ENCODE measurements at regions not wholly inside any gene's neighbourhood (a gene's known extent, or its start where the extent isn't known, plus 50 kb on each side); places are given as distances from the start of the nearest gene placed in this dataset.

DNA sequence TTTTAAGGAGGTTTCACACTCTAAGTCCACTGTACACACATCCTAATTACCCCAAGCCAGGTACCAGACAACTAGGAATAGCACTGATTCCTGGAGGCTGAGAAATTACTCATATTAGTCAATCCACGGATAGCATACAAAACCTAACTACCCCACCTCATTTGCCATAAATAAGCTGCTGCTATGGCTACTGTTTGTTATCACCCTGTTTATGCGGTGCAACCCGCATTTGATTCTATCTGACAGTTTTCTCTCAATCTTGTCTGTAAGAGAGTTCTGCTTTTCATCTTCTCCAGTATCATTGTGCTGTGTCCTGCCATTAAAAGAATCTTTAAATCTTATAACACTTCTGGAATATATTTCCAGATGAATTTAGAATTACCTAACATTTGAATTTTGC lies 1496.5 kb downstream of the PLA2G4A start:
- intact Hi-C loops (cut with DNase I), result no loop called here
- no peak for DNase-seq (ENCODE audit: missing footprints)
- ATAC-seq, result no peak

DNA sequence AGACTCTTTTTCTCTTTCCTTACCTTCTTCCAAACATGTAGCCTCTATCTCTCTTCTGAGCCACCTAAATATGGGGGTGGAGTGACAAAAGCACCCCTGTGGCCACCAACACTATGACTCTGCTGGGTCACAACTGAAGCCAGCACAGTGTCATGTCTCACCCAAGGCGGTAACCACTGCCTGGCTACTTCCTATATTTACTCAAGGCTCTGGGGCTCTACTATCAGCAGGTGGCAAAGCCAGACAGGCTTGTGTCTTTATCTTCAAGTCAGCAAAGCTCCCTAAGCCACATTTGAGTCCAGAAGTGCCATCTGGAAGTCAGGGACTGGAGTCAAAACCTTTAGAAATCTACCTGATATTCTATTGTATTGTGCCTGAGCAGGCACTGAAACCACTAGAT lies 1515.2 kb downstream of the PLA2G4A start:
- DNase-seq (ENCODE audit: missing footprints), result no peak
- no peak for ATAC-seq
- intact Hi-C loops (cut with DNase I), result no loop called here

DNA sequence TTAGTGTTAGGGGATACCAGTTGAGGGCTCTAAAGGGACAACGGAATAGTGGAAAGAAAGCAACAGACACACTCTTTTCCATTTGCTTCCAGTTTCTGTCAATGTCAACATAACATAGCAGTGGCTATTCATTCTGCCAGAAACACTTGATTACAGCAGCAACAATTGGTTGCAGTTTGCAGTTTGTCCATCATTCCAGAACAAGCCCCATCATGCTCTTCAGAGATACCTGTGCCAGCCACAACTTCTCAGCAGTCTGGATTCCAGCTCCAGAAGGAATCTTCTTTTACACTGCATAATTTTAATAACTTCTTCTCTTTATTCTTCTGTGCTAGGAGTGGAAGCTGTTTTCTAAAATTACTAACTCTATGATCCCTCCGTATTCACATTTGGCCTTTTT lies 1521.4 kb downstream of the PLA2G4A start:
- intact Hi-C loops (cut with DNase I), result no loop called here
- DNase-seq (ENCODE audit: missing footprints), result no peak
- no peak for ATAC-seq

DNA sequence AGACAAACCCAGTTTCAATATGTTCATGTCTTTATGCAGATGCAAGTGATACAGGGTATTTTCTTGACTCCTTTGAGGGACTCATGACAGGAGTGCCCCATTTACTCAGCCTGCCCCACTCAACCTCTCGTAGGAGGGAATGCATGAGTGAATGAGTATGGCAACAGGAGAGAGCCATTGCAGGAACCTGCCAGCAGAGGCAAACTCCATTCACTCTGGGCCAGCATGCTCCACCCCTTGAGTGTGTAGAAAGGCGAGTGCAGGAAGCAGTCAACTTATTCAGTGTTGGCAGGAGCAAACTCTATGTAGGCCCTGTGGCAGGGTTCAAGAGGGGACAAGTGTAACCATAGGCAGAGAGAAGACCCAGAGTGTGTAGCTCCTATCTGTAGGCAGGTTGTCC lies 1526.3 kb downstream of the PLA2G4A start:
- no peak for ATAC-seq
- DNase-seq (ENCODE audit: missing footprints), result no peak
- intact Hi-C loops (cut with DNase I), result no loop called here

DNA sequence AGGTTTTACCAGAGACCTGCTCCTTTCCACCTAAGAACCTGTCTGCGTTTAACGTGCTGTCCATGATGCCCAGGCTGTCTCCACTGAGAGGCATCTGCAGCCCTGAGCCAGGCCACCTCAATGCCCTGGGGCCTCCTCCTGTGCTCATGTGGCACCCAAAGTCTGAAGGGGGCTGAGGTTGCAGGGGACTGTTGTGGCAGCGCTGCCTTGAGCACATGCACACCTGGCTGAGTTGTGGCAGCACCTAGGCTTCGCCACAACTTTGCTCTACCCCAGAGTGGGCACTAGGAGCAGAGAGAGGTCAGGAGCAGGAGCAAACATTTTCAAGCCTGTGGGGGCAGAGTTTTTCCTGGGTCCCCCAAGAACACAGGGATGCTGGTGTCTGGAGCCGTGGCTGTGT lies 1527.1 kb downstream of the PLA2G4A start:
- intact Hi-C loops (cut with DNase I), result no loop called here
- ATAC-seq (no peak), DNase-seq (ENCODE audit: missing footprints) (no peak)

DNA sequence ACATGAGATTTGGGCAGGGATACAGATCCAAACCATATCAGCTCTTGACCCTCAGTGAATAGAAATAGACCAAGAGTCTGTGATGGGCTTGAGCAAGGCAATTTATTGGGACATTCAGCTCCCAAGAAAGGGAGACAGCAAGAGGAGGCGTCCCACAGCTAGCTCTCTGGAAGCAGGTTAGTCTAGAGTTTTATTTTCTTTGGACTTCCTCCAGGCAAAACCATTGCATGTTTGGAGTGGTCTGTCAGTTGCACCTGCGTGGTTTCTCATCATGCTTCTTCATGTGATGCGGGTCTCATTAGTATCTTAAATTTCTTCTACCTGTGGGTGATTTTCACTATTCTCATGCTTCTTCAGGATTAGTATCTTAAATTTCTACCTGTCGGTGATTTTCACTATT lies 1530.6 kb downstream of the PLA2G4A start:
- no peak for DNase-seq (ENCODE audit: missing footprints)
- intact Hi-C loops (cut with DNase I), result no loop called here
- ATAC-seq, result no peak

DNA sequence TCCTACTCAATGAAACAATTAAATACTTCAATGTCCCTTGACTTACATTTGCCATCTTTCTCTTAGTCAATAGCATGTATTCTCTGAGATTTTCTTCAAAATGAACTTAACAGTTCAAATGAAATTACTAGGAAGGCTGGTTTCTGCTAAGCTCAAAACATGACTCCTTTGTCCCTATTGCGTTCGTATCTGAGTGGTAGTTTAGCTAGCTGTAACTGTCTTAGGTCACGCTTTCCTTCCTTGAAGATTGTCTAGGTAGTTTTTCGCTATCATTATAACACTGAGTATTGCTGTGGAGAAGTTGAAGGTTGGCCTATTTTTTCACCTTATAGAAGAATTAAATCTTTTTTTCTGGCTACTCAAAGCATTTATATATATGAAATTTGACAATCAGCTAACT lies 1535.2 kb downstream of the PLA2G4A start:
- intact Hi-C loops (cut with DNase I), result no loop called here
- ATAC-seq (no peak), DNase-seq (ENCODE audit: missing footprints) (no peak)

DNA sequence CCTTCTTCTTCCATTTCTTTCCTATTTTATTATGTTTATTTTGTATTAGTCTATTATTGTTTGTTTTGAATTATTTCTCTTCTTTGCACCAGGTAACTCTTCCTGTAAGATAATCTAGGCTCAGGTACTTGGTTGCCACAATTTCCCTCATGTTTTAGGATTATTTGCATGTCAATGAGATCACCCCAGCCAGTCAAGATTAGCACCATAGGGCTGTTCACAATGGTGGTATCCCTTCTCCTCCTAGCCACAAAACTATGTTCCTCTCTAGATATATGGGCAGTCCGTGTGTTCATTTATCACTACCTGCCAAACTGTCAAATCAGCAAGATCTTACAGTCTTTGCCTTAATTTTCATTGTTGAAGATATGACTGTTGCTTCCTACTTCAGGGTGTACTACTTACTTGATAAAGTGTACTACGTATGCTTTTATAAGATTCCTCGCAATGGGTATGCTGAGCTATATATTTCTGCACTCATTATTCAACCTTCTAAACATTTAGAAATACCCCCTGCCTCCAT lies 1536.2 kb downstream of the PLA2G4A start:
- no peak for ATAC-seq
- intact Hi-C loops (cut with DNase I), result no loop called here
- DNase-seq (ENCODE audit: missing footprints), result no peak

DNA sequence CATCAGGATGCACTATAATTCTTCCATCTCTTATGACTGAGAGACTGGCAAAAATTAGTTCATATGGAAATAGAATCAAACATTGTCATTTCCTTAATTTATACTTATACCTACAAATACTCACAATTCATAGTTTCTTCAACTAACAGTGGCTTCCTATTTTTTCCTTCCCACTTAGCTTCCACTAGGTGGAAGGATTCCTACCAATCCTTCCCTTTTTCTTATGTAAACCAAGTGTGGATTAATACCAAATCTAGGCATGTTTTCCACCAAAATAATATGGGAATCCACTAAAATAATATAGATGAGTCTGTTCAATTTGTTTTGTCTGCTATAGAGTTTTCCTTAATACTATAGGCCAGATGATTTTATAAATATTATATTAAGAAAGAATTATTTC lies 1537.1 kb downstream of the PLA2G4A start:
- intact Hi-C loops (cut with DNase I), result no loop called here
- DNase-seq (ENCODE audit: missing footprints) (no peak), ATAC-seq (no peak)

DNA sequence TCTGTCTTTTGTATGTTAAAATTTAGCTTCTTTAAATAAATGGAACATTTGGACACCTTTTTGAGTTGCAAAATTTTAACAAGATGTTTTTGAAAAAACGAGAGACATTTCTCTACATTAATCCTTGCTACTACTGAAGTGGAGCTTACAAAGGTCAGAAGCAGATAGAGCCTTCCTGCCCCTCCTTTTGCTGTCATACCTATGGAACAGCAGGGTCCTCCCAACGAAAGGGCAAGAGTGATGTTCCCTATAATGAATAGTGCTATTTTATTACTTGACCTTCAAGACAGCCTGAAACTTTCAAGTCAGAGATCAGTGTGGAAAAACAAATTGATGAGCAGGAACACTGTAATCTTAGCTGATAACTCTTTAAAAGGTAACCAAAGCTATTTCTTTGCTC lies 1538.9 kb downstream of the PLA2G4A start:
- DNase-seq (ENCODE audit: missing footprints) (no peak), ATAC-seq (no peak)
- intact Hi-C loops (cut with DNase I), result no loop called here

DNA sequence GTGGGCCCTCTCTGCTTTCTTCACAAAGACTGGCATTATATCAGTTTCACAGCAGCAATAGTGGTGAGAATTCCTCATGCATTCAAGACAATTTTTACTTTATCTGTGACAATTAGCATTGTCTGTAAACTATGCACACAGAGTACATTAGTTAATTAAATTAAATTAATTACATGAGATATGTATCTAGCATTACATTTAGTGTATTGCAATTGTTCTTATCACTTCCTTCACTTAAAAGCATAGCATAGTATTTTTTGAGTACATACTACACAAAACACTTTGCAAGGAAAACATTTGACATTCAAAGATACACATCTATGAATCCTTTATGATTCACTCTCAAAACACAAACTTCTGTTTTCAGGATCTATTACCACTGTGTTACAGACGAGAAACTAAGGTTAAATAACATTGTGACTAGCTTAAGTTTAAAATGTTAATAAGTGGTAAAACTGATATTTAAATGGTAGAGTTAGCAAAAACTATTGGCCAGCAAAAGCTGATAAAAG lies 1542.6 kb downstream of the PLA2G4A start:
- no peak for DNase-seq (ENCODE audit: missing footprints)
- intact Hi-C loops (cut with DNase I), result no loop called here
- no peak for ATAC-seq

DNA sequence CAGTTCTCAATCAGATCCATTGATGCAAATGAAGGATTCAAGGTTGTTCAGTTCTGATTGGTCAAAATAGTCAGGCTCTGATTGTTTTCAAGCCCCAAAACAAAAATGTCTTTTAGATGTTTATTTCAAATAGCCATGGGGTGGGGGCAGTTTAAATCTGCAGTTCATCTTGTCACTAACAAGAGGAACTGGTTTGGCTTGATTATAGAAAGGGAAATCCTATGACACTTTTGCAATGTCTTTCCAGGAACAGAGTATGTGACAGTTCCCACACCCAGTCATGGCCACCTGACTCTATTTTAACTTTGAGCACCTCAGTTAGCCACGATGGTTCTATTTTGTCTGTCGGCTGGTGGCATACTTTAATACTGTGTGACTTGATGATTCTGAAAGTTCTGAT lies 1544.1 kb downstream of the PLA2G4A start:
- intact Hi-C loops (cut with DNase I), result no loop called here
- DNase-seq (ENCODE audit: missing footprints) (no peak), ATAC-seq (no peak)

DNA sequence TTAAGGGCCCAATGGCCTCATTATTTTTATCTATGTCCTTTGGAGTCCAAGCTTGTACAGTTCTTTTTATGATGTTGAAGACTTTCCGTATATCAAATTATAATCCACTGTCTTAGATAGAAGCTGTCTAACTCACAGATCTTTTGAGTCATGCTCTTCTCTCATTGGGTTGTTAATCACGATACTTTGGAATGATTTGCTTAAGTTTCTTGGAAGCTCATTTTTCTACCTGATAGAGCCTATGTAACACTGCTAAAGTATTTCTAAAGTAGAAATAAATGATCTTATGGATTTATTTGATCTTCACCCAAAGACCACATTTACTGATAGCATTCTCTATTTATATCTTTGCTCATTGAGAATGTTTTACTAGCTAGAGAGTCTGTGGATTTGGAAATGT lies 1554.1 kb downstream of the PLA2G4A start:
- ATAC-seq (no peak), DNase-seq (ENCODE audit: missing footprints) (no peak)
- intact Hi-C loops (cut with DNase I), result no loop called here

DNA sequence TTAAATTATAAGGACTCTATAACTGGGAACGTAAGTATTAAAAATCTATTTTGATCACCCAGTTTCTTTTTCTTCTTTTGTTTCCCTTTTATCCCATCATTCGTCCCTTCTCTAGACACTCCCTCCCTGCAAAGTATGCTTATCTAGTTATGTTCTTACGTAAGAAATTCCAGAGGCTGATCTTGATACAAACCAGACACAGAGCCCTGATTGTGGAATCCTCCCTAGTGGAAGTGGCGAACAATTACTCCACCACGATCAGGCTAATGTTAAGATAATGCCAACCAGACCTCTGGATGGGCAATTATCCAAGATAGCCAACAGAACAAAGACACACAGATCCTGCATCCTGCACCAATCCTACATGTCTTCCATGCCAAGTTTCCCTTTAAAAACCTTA lies 1557.4 kb downstream of the PLA2G4A start:
- intact Hi-C loops (cut with DNase I), result no loop called here
- DNase-seq (ENCODE audit: missing footprints), result no peak
- no peak for ATAC-seq

DNA sequence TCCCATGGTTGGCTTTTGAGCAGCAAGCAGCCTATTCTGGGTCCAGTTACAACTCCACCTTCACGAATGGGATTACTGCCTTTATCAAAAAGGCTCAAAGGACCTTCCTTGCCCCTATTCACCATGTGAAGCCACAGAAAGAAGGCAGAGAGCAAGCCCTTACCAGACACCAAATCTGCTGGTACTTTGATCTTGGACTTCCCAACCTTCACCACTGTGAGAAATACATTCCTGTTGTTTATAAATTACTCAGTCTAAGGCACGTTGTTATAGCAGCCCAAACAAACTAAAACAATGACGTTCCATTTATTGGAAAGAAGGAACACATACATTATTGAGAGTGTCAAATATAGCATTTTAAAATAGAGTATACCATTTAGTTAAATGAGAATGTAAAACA lies 1557.9 kb downstream of the PLA2G4A start:
- DNase-seq (ENCODE audit: missing footprints) (no peak), ATAC-seq (no peak)
- intact Hi-C loops (cut with DNase I), result no loop called here

DNA sequence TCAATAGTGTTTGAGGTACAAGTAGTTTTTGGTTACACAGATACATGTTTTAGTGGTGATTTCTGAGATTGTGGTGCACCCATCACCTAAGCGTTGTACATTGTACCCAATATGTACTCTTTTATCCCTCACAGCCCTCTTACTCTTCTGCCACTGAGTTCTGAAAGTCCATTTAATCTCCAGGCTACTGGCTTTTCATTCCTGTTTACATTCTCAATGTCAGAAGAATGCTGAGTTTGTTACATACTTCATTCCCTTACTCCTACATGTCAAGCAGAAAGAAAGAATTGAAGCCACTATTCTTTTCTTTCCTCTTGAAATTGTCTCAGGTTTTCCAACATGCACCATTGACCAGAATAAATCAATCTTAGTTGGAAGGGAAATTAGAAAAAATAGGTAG lies 1565.9 kb downstream of the PLA2G4A start:
- no peak for ATAC-seq
- DNase-seq (ENCODE audit: missing footprints), result no peak
- intact Hi-C loops (cut with DNase I), result no loop called here

DNA sequence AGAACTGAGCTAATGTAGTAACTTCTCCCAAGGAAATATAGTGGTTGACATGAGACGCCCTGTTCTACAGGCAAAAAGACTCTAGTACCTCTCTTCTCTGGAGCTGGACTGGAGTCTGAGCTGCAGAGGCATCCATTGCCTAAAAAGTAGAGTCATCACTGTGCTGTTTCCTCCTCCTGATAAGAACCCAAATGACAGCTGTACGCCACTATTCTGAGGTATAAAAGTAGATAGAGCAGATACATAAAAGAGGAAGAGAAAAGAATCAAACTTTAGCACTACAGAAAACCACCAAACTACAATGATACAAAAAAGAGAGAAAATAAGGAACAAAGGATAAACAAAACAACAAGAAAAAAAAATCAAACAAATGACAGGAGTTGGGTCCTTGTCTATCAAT lies 1568.8 kb downstream of the PLA2G4A start:
- no peak for DNase-seq (ENCODE audit: missing footprints)
- intact Hi-C loops (cut with DNase I), result no loop called here

DNA sequence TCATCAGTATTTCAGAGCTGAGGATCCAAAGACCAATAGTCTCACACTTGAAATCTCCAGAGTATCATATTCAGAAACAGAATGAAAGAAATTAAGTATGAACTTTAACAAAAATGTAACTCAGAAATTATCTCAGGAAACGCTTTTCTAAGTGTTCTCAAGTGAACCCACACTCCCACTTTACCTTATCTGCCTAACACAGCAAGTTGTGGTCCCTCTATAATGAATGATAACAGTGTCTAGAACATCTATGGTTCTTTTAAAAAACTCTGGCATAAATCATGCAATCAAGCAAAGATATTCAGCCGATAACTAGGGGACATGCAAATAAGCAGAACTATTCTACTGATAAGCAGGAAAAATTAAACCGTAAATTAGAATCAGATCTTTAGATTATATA lies 1574.2 kb downstream of the PLA2G4A start:
- DNase-seq (ENCODE audit: missing footprints) (no peak), ATAC-seq (no peak)
- intact Hi-C loops (cut with DNase I), result no loop called here

More for the DNA sequence above, 1568.8 kb downstream of the PLA2G4A start:
- ATAC-seq, result no peak

DNA sequence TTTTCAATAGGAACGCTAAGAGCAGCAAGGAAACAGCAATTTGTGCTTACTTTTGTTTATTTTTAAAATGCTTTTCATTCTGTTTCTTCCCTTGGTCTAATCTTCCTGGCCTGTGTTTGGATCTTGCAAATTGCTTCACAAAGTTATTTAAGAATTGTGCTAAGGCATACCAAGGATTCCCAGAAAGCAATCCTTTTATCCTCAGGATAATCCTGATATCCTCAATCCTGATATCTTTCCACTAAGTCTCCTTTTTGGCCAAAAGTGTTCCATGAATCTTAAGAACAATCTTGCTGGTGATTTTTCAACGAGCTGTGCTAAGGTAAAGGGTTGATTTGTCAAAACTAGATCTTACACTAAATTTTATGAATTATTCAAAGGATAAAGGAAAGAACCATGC lies 1577.9 kb downstream of the PLA2G4A start:
- intact Hi-C loops (cut with DNase I), result no loop called here
- DNase-seq (ENCODE audit: missing footprints) (no peak), ATAC-seq (no peak)

DNA sequence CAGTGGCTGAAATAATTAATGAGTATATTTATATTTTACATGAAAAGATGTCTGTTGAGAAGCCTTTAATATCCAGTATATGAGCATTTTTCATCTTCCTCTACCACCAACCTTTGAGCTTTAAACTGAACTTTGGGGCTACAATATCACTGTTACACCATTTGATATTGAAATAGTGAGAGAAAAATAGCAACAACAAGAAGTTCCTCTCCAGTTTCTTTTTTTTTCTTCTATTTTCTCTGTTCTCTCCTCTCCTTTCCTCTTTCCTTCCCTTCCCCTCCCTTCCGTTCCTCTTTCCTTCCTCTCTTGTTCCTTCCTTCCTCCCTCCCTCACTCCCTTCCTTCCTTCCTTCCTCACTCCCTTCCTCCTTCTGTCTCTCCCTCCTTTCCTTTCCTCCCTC lies 1591.4 kb downstream of the PLA2G4A start:
- DNase-seq (ENCODE audit: missing footprints) (no peak), ATAC-seq (no peak)
- intact Hi-C loops (cut with DNase I), result no loop called here

DNA sequence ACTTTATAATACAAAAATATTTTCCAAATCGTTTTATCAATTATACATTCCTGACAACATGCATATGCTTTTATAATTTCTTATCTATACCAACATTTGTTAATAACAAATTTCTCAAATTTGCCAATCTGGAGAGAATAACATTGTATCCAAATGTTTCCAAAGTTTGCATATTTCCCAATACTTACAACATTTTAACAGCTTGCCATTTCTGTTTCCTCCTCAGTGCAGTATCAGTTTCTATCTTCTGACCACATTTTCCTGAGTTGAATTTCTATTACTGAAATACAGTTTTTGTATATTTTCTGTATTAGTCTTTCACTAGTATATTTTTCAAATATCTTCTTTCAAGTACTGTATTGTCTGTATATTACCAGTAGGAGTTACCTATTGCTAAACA lies 1594.3 kb downstream of the PLA2G4A start:
- ATAC-seq, result no peak
- intact Hi-C loops (cut with DNase I), result no loop called here
- no peak for DNase-seq (ENCODE audit: missing footprints)

DNA sequence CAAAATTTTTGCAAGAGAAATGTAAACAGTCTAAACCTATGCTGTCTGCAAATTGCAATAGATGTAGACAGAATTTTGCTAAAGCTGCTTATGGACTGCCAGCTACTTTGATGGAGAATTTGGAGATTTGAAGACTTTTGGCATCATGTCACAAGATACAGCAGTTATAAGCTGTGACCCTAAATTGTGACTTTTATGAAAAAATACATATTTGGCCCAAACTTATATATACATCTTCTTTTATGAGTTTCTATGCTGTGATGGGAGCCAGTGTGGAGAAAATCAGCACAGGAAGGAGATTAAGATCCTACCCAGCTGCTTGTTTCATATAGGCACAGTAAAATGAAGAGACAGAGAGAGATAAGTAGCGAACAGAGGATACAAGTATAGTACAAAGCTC lies 1595.4 kb downstream of the PLA2G4A start:
- ATAC-seq, result no peak
- no peak for DNase-seq (ENCODE audit: missing footprints)
- intact Hi-C loops (cut with DNase I), result no loop called here
